GM19328 (cell line): ENCODE measurements at regions not wholly inside any gene's neighbourhood (a gene's known extent, or its start where the extent isn't known, plus 50 kb on each side); places are given as distances from the start of the nearest gene placed in this dataset.
"Not testable (repeated sequence)": the region's sequence is repeated elsewhere in the genome, so short reads cannot be mapped to it uniquely, and the experiment has no call there.

Experiments
- ATAC-seq: cut with Tn5 transposase; IDR thresholded peaks from one replicate; pipeline ENCODE4 v1.9.1; 2021; ENCODE audit warnings: mild to moderate bottlenecking, moderate library complexity; ENCODE audit not compliant: unreplicated experiment

- no peak for ATAC-seq
Observed at GRCh38 chr2:210954386-210954907, 398.0 kb downstream of the CPS1 start.

GRCh38 chr2:210955591-210955990 lies 399.2 kb downstream of the CPS1 start:
- no peak for ATAC-seq

- no peak for ATAC-seq
Observed at GRCh38 chr2:210956101-210956500, 399.7 kb downstream of the CPS1 start.

GRCh38 chr2:210961249-210961648 lies 404.9 kb downstream of the CPS1 start:
- ATAC-seq: no peak

- ATAC-seq: no peak
Observed at GRCh38 chr2:210963386-210963785, 407.0 kb downstream of the CPS1 start.

GRCh38 chr2:210964141-210964764 lies 407.9 kb downstream of the CPS1 start:
- no peak for ATAC-seq

- no peak for ATAC-seq
Observed at GRCh38 chr2:210965472-210965871, 409.1 kb downstream of the CPS1 start.

- ATAC-seq: no peak
Observed at GRCh38 chr2:210966330-210966729, 409.9 kb downstream of the CPS1 start.

GRCh38 chr2:210971431-210971830 lies 415.0 kb downstream of the CPS1 start:
- no peak for ATAC-seq

- not testable (repeated sequence) for ATAC-seq
Observed at GRCh38 chr2:210986806-210987205, 430.4 kb downstream of the CPS1 start.

- ATAC-seq: no peak
Observed at GRCh38 chr2:210991107-210991506, 434.7 kb downstream of the CPS1 start.

GRCh38 chr2:210994104-210994503 lies 437.7 kb downstream of the CPS1 start:
- ATAC-seq: no peak

GRCh38 chr2:210997373-210997772 lies 441.0 kb downstream of the CPS1 start:
- no peak for ATAC-seq

GRCh38 chr2:210998334-210998733 lies 441.9 kb downstream of the CPS1 start:
- ATAC-seq: no peak

GRCh38 chr2:211014376-211014775 lies 458.0 kb downstream of the CPS1 start:
- ATAC-seq: no peak

- no peak for ATAC-seq
Observed at GRCh38 chr2:211014906-211015305, 458.5 kb downstream of the CPS1 start.

- ATAC-seq: not testable (repeated sequence)
Observed at GRCh38 chr2:211025089-211025488, 468.7 kb downstream of the CPS1 start.

- no peak for ATAC-seq
Observed at GRCh38 chr2:211026109-211026508, 469.7 kb downstream of the CPS1 start.

GRCh38 chr2:211027976-211028375 lies 471.6 kb downstream of the CPS1 start:
- no peak for ATAC-seq

- ATAC-seq: no peak
Observed at GRCh38 chr2:211033765-211034164, 477.4 kb downstream of the CPS1 start.

GRCh38 chr2:211035548-211036185 lies 479.3 kb downstream of the CPS1 start:
- ATAC-seq: no peak

- no peak for ATAC-seq
Observed at GRCh38 chr2:211045025-211045424, 488.6 kb downstream of the CPS1 start.
